NCI-H345 (cell line): ENCODE measurements at regions not wholly inside any gene's neighbourhood (a gene's known extent, or its start where the extent isn't known, plus 50 kb on each side); places are given as distances from the start of the nearest gene placed in this dataset.

Source experiments
- DNase-seq: peaks from one replicate; lab custom pipeline; 2025; lab: John Stamatoyannopoulos, UW

GRCh38 chr18:38487521-38487920, 921.9 kb upstream of the CELF4 start:
- DNase-seq = no peak

GRCh38 chr18:38483326-38483725, 917.7 kb upstream of the CELF4 start:
- DNase-seq = no peak

GRCh38 chr18:38481576-38481975, 916.0 kb upstream of the CELF4 start:
- no peak for DNase-seq

GRCh38 chr18:38475686-38476085, 910.1 kb upstream of the CELF4 start:
- no peak for DNase-seq

- DNase-seq = no peak
Observed at GRCh38 chr18:38473535-38473934, 907.9 kb upstream of the CELF4 start.

- no peak for DNase-seq
Observed at GRCh38 chr18:38470421-38470820, 904.8 kb upstream of the CELF4 start.

GRCh38 chr18:38466426-38466825, 900.8 kb upstream of the CELF4 start:
- DNase-seq = no peak

GRCh38 chr18:38464024-38464423, 898.4 kb upstream of the CELF4 start:
- DNase-seq = no peak

GRCh38 chr18:38460657-38461056, 895.1 kb upstream of the CELF4 start:
- DNase-seq = no peak

GRCh38 chr18:38459131-38459994, 893.8 kb upstream of the CELF4 start:
- no peak for DNase-seq

- DNase-seq = no peak
Observed at GRCh38 chr18:38458698-38459097, 893.1 kb upstream of the CELF4 start.

GRCh38 chr18:38456253-38456652, 890.7 kb upstream of the CELF4 start:
- peak; percentile 9 for DNase-seq

- DNase-seq = no peak
Observed at GRCh38 chr18:38454764-38455469, 889.3 kb upstream of the CELF4 start.

GRCh38 chr18:38453880-38454279, 888.3 kb upstream of the CELF4 start:
- DNase-seq = peak; percentile 87

- no peak for DNase-seq
Observed at GRCh38 chr18:38450876-38451275, 885.3 kb upstream of the CELF4 start.

- DNase-seq = no peak
Observed at GRCh38 chr18:38445804-38446145, 880.2 kb upstream of the CELF4 start.

- DNase-seq = peak; percentile 66
Observed at GRCh38 chr18:38444971-38445803, 879.6 kb upstream of the CELF4 start.

- no peak for DNase-seq
Observed at GRCh38 chr18:38427736-38428135, 862.1 kb upstream of the CELF4 start.

GRCh38 chr18:38427234-38427633, 861.6 kb upstream of the CELF4 start:
- DNase-seq = peak; percentile 86

- no peak for DNase-seq
Observed at GRCh38 chr18:38421872-38422615, 856.4 kb upstream of the CELF4 start.

- DNase-seq = no peak
Observed at GRCh38 chr18:38421021-38421420, 855.4 kb upstream of the CELF4 start.

- DNase-seq = no peak
Observed at GRCh38 chr18:38420611-38421010, 855.0 kb upstream of the CELF4 start.
